Suprapubic skin (tissue), 3 donors: ENCODE measurements at regions not wholly inside any gene's neighbourhood (a gene's known extent, or its start where the extent isn't known, plus 50 kb on each side); places are given as distances from the start of the nearest gene placed in this dataset.
"Not testable (repeated sequence)": the region's sequence is repeated elsewhere in the genome, so short reads cannot be mapped to it uniquely, and the experiment has no call there.

Experiments
- EP300 ChIP-seq: sonication (generic); formaldehyde crosslinking; IDR thresholded peaks from one replicate; pipeline ENCODE4 v1.6.1; 2017; ENCODE audit warnings: antibody characterized with exemption
- POLR2A ChIP-seq, 2 donors: fragments of 450-650 bp; IDR thresholded peaks; one replicate each; pipeline ENCODE4 v1.6.1; 2017; ENCODE audit warnings: antibody characterized with exemption in 2 of 2, mild to moderate bottlenecking in 2 of 2, moderate library complexity in 2 of 2
- TF ChIP-seq, protein P1 (sequence below), 2 donors: fragments of 200-600 bp in 1 of 2; fragments of 450-650 bp in 1 of 2; sonication (generic) in 1 of 2; IDR thresholded peaks; one replicate each; pipeline ENCODE4 v1.5.1; 2016 to 2019; ENCODE audit warnings: antibody characterized with exemption in 2 of 2, mild to moderate bottlenecking in 1 of 2, moderate library complexity in 1 of 2

DNA sequence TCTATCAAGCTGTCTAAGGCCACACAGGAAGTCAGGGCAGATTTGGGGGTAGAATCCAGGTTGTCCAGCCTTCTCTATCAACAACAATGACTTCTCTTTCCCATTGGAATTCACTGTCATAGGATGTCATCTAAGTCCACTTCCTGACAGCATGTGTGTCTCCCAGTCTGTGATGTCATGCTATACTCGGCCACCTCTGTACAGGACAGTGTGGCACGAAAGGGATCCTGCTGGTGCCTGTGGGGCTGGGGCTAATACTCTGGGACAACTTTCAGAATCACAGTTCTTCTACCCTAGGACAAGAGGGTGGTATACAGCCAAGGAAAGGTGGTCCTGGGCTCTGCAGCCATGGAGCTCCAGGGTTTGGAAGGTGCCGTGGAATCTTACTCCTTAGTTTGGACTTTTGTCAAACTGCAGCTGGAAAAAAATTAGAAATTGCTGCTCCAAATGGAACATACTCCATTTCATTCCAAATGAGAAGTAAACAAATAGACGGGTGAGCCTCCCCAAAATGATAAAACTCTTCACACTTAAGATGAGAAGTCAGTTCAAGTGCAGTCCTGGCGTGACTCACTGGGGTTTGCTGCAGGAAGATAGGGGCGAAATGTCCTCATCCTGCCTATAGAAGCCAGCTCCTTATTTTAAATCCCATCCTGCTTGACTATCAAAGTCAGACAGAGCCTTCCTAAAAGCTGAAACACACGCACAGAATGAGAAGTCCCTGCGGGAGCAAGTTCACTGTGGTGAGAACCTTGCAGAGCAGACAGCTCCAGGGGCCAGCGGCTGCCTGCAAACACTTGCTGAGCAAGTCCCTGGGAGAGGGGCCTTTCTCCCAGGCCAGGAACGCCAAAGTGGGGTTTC lies 144.2 kb upstream of the PLGLB2 start:
- TF ChIP-seq, protein P1, sequence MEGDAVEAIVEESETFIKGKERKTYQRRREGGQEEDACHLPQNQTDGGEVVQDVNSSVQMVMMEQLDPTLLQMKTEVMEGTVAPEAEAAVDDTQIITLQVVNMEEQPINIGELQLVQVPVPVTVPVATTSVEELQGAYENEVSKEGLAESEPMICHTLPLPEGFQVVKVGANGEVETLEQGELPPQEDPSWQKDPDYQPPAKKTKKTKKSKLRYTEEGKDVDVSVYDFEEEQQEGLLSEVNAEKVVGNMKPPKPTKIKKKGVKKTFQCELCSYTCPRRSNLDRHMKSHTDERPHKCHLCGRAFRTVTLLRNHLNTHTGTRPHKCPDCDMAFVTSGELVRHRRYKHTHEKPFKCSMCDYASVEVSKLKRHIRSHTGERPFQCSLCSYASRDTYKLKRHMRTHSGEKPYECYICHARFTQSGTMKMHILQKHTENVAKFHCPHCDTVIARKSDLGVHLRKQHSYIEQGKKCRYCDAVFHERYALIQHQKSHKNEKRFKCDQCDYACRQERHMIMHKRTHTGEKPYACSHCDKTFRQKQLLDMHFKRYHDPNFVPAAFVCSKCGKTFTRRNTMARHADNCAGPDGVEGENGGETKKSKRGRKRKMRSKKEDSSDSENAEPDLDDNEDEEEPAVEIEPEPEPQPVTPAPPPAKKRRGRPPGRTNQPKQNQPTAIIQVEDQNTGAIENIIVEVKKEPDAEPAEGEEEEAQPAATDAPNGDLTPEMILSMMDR (IDR thresholded peaks at IDR 0.05): not testable (repeated sequence)
- not testable (repeated sequence) for TF ChIP-seq EP300; POLR2A (IDR thresholded peaks at IDR 0.05)
